Mesothelial cell of epicardium (in vitro differentiated cells): ENCODE measurements at regions not wholly inside any gene's neighbourhood (a gene's known extent, or its start where the extent isn't known, plus 50 kb on each side); places are given as distances from the start of the nearest gene placed in this dataset.
"Not testable (repeated sequence)": the region's sequence is repeated elsewhere in the genome, so short reads cannot be mapped to it uniquely, and the experiment has no call there.

Experiments
- DNase-seq, 2 experiments: peaks; one replicate each; pipeline ENCODE4 v3.0.0; 2021; ENCODE audit warnings: low spot score in 2 of 2; ENCODE audit not compliant: unreplicated experiment in 2 of 2
- H3K27ac Mint-ChIP-seq: 2 replicates; pipeline ENCODE4 v1.8.0; 2021; ENCODE audit warnings: mixed read lengths
- H3K27me3 Mint-ChIP-seq: 2 replicates; pipeline ENCODE4 v1.8.0; 2021; ENCODE audit warnings: low read depth, mixed read lengths
- H3K36me3 Mint-ChIP-seq: 2 replicates; pipeline ENCODE4 v1.8.0; 2021; ENCODE audit warnings: mixed read lengths
- H3K4me1 Mint-ChIP-seq: 2 replicates; pipeline ENCODE4 v1.8.0; 2021; ENCODE audit warnings: mixed read lengths
- H3K4me3 Mint-ChIP-seq: 2 replicates; pipeline ENCODE4 v1.8.0; 2021; ENCODE audit warnings: mild to moderate bottlenecking, moderate library complexity, mixed read lengths
- H3K9me3 Mint-ChIP-seq: 2 replicates; pipeline ENCODE4 v1.8.0; 2021; ENCODE audit warnings: mixed read lengths
- CTCF ChIP-seq: fragments of 200-600 bp; sonication (generic); IDR thresholded peaks from one replicate; pipeline ENCODE4 v1.5.0; 2021; ENCODE audit warnings: antibody characterized with exemption; ENCODE audit not compliant: unreplicated experiment

- no peak overlapping the region for H3K27ac Mint-ChIP-seq
- no peak for TF ChIP-seq CTCF
- H3K9me3 Mint-ChIP-seq: peaks cover 5% of the 10 kb centered on the region
- no peaks in the 10 kb centered on the region for H3K36me3 Mint-ChIP-seq
- no peak overlapping the region for H3K4me3 Mint-ChIP-seq
- no peaks in the 10 kb centered on the region for H3K27me3 Mint-ChIP-seq
- DNase-seq: no peak
- peaks cover 38% of the 10 kb centered on the region for H3K4me1 Mint-ChIP-seq
Observed at GRCh38 chr7:113283861-113284260, 165.5 kb upstream of the SMIM30 start.

GRCh38 chr7:113282875-113283274 is 164.5 kb upstream of the SMIM30 start:
- no peak for DNase-seq
- no peak for TF ChIP-seq CTCF
- Mint-ChIP-seq H3K4me1 (peaks cover 42% of the 10 kb centered on the region), H3K27me3 (no peaks in the 10 kb centered on the region), H3K4me3 (no peak overlapping the region), H3K27ac (no peak overlapping the region), H3K36me3 (no peaks in the 10 kb centered on the region), H3K9me3 (no peaks in the 10 kb centered on the region)

GRCh38 chr7:113281223-113281622 is 162.9 kb upstream of the SMIM30 start:
- Mint-ChIP-seq H3K9me3 (peaks cover 7% of the 10 kb centered on the region), H3K4me1 (peaks cover 42% of the 10 kb centered on the region), H3K4me3 (no peak overlapping the region), H3K27ac (peak overlapping the region; percentile 62), H3K36me3 (no peaks in the 10 kb centered on the region), H3K27me3 (no peaks in the 10 kb centered on the region)
- no peak for TF ChIP-seq CTCF
- DNase-seq: no peak

- DNase-seq: no peak
- peaks cover 23% of the 10 kb centered on the region for H3K9me3 Mint-ChIP-seq
- no peak overlapping the region for H3K27ac Mint-ChIP-seq
- H3K36me3 Mint-ChIP-seq: peaks cover 2% of the 10 kb centered on the region
- no peak for TF ChIP-seq CTCF
- H3K4me3 Mint-ChIP-seq: no peak overlapping the region
- H3K4me1 Mint-ChIP-seq: peaks cover 42% of the 10 kb centered on the region
- H3K27me3 Mint-ChIP-seq: no peaks in the 10 kb centered on the region
Observed at GRCh38 chr7:113279256-113279655, 160.9 kb upstream of the SMIM30 start.

- H3K27ac Mint-ChIP-seq: no peak overlapping the region
- H3K4me1 Mint-ChIP-seq: no peaks in the 10 kb centered on the region
- no peak for DNase-seq
- TF ChIP-seq CTCF: no peak
- H3K36me3 Mint-ChIP-seq: peaks cover 7% of the 10 kb centered on the region
- H3K27me3 Mint-ChIP-seq: no peaks in the 10 kb centered on the region
- H3K9me3 Mint-ChIP-seq: peaks cover 61% of the 10 kb centered on the region
- no peak overlapping the region for H3K4me3 Mint-ChIP-seq
Observed at GRCh38 chr7:113270790-113271189, 152.4 kb upstream of the SMIM30 start.

GRCh38 chr7:113269592-113269991 is 151.2 kb upstream of the SMIM30 start:
- H3K36me3 Mint-ChIP-seq, H3K4me3 Mint-ChIP-seq, H3K27me3 Mint-ChIP-seq, DNase-seq, H3K4me1 Mint-ChIP-seq, H3K27ac Mint-ChIP-seq: not testable (repeated sequence)
- peaks cover 50% of the 10 kb centered on the region for H3K9me3 Mint-ChIP-seq
